NOMO-1 (cell line): ENCODE measurements at regions not wholly inside any gene's neighbourhood (a gene's known extent, or its start where the extent isn't known, plus 50 kb on each side); places are given as distances from the start of the nearest gene placed in this dataset.
"Not testable (repeated sequence)": the region's sequence is repeated elsewhere in the genome, so short reads cannot be mapped to it uniquely, and the experiment has no call there.

Experiments
- DNase-seq, 2 experiments: peaks; one replicate each; lab custom pipeline; 2025; ENCODE audit not compliant: unreplicated experiment in 2 of 2; lab: John Stamatoyannopoulos, UW

DNA sequence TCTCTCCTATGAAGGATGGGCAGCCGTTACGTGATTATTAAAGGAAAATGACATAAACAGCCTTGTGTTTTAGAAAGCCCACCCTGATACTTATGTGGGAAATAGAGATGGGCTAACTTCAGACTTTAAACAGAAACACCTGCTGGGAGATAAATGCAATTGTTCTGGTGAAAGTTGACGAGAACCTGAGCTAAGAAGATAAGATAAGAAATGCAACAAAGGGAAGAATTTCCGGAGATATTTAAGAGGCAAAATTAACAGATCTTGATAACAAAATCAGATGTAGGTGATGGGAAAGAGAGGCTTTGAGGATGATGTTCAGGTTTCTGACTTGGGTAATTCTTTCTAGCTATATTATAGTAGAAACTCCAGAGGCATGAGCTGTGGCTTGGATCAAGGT, 102.7 kb upstream of the SLC7A11 start:
- no peak for DNase-seq

DNA sequence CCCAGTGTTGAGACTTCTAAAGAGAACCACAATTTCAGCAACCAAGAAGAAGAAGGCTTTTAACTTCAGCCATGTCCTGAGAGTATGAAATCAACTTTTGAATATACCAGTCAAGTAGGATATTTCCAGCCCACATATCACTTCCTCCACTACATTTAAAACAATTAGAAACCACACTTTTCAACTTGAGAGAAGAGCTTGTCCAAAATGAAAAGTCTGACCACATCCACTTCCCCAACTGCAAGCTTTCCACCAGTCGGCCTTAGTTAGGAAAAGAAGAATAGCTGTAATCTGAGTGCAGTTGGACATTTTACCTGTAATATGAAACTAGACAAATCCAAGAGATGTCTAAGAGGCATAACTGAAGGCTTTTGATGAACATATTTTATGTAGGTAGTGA, 101.9 kb upstream of the SLC7A11 start:
- DNase-seq, result peak; percentile 32 to 75

DNA sequence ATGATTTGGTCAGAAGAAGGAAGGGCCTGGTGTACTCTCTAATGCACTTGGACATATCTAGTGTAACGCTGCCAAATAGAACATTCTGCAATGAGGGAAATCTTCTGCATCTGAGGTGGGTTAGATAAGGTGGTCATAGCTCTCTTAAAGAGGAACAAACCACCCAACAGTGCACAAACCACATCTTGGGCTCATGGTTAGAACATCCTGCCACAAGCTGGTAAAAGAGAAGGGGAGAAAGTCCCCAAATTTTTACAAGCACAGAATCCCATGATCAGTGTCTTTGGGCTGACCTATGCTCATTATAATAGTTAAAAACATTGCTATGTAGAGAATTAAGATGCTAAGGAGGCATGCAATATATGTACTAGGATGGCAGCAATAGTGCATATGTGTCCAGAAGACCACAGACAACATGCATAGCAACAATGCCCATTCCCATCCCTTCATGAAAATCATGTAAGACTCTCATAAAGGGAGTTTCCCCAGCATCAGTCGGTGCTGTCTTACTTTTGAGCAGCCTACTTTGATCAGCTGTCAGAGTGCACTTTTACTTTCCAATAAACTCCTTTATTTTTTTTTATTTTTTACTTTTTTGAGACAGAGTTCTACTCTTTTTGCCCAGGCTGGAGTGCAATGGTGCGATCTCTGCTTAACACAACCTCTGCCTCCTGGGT, 99.7 kb upstream of the SLC7A11 start:
- DNase-seq, result peak; percentile 27 to 47

DNA sequence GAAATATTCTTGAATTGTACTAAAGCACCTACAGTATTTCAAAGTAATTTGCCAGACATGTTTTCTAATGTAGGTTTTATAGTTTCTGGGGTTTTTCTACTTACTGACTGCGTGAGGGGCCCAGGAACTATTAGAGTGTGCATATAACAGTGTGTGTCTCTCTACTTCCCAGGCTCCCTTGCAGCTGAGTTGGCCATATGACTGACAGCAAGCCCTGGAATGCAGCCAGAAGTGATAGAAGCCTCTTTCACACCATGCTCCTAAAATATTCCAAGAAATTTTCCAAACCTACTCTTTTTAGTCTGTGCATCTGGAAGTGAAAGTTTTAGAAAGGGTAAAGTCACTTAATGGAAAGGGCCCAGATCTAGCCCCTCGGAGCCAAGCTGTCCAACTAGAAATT, 96.7 kb upstream of the SLC7A11 start:
- no peak for DNase-seq

DNA sequence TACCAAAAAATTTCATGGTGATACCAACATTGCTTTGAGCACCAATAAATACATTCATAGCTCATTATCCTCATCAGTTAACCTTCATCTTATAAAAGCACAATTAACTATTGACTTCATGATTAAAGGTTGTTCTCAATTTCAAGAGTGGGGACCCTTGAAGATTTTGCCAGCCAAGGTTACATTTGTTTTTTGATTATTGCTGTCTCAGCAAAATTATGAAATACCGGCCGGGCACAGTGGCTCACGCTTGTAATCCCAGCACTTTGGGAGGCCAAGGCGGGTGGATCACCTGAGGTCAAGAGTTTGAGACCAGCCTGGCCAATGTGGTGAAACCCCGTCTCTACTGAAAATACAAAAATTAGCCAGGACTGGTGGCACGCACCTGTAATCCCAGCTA, 96.1 kb upstream of the SLC7A11 start:
- not testable (repeated sequence) for DNase-seq

DNA sequence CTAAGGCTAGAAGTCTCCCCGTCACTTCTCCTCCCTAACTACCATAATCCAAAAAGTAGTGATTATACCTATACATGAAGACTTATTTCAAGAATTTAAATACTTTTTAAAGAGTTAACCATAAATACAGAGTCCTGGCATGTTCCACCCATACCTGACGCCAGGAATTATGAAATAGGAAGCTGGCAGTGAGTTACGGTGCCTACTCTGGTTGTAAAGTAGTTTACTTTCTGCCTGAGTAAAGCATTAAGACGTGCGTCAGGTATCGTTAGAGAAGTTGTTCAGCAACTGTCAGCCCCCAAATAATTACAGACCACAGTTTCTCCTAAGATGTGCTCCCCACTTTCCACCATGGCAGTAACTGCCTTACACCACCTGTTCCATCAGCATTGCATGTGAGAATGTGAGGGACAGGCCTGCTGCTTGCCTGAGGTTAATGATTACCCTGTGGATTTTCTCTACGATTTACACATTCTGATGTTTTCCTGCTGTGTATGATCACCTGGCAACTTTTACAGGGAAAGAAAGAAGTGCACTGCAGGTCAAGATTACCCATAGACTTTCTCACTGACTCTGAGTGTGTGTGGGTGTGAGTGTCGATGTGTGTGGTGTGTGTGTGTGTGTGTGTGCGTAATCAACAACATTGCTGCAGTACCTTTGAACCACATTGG, 92.3 kb upstream of the SLC7A11 start:
- no peak for DNase-seq

DNA sequence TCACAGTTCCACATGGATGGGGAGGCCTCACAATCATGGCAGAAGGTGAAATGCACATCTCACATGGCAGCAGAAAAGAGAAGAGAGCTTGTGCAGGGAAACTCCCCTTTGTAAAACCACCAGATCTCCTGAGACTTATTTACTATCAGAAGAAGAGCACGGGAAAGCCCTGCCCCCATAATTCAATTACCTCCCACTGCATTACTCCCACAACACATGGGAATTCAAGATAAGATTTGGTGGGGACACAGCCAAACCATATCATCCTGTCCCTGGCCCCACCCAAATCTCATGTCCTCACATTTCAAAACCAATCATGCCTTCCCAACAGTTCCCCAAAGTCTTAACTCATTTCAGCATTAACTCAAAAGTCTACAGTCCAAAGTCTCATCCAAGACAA, 90.3 kb upstream of the SLC7A11 start:
- not testable (repeated sequence) for DNase-seq

DNA sequence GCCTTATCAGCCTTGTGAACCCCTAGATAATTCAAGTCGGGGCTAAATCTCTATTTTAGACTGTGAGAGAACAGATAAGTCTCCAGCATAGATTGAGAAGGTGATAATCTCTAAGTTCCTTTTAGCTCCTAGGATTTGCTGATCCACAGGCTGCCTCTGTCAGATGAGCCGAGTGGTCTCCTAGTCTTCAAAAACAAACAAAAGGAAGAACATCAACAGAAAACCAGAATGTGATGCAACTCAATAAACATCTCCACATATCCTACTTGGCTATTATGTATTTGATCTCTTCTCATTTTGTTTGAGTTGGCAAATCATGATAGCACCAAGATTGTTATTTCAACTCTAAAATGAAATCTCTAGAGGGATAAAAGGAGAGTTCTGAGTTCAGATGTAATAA, 88.4 kb upstream of the SLC7A11 start:
- DNase-seq, result no peak

DNA sequence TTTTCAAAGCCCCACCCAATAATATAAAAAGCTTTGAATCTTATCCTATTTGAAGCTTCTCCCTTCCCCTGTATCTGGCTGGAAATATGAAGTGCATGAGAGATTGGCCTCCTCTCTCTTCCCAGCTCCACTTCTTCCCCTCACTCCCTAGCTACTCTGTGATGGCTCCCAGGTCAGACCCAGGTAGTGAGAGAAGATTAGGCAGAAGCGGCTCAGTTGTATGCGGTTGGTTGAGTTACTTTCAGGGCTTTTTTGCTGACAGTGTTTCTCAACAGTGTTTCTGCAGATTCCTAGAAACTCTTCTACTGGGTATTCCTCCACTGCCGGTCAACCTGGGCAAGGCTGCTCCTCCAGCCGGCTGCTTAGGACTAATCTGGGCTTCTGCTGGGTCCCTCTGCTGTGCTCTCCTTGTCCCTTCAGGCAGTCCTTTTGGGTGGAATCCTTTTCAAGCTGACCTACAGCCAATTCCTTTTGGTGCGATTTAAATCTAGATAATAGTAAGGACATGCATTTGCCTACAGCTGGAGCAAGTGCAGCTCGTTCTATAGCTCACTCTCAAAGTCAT, 87.4 kb upstream of the SLC7A11 start:
- DNase-seq, result no peak

DNA sequence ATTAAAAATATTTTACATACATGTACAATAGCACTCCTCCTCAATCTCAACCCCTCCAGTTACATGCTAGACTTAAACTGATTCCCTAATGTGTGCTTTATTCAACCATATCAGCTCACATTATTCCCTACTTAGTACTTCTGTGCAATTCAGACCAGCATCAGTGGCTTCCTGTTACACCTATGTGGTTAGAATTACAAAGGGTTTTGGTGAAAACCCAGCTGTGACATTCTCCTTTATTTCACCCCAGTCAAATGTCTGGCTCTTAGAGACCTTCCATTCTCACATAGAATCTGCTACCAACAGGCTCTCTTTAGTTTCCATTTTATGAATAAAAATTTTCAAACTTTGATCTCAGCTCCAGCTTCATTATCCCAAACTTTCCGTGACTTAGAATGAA, 85.2 kb upstream of the SLC7A11 start:
- DNase-seq, result no peak

DNA sequence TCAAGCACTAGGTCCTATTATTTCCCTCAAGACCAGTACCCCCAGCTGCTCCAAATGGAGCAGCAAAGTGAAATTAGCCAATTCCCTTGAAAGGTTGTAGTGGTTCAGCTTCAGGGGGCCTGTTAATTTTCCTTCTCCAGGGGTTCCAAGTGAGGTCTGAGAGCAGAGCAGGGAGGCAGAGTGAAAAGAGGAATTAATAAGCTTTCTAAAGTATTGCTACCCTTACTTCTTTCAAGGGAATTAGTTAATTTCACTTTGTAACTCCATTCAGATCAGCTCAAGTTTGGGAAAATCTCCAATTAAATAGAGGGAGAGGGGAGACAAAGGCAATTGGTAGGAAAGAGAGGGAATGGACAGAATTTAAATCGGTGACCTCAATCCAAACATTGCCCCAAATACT, 78.7 kb upstream of the SLC7A11 start:
- DNase-seq, result no peak

DNA sequence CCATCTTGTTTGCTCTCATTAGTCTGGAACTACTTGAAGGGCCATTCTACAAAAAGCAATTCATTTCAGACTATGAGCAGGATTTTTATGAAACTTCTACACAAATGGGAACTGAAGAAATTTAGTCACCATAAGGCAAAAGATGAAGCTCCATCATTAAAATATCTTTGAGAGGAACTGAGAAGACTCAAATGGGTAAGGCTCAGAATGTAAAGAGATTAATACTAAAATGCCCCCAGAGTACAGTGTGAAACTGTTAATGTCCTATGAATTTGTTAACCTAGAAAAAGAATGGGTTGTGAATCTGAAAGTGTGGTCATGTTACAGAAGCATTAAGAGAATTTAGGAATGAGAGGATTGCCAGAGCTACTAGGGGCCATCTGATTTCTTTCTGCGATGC, 77.9 kb upstream of the SLC7A11 start:
- no peak for DNase-seq

DNA sequence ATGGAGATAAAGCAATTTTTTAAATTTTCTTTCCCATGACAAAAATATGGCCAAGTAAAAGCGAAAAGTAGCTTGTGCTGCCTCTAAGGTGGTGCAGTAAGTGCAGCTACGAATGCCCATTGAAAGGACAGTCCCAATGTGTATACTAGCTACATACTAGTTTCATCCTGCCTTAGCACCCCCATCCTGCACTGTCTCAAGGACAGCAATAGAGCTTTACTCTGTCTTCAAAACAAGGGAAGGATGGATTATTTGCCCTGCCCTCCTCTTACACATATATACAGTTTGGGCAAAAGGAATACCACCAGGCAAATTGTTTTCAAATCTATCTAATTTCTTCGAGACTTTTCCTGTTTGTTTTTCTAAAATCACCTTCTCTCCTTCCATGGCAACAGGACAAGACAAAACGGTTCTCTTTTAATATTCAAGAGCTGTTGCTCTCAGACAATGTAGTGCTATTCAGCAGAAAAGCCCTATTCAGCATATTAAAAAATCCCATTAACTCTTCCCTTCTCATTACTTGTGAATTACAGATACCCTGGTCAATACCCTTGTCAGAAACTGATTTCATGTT, 75.1 kb upstream of the SLC7A11 start:
- DNase-seq, result no peak

DNA sequence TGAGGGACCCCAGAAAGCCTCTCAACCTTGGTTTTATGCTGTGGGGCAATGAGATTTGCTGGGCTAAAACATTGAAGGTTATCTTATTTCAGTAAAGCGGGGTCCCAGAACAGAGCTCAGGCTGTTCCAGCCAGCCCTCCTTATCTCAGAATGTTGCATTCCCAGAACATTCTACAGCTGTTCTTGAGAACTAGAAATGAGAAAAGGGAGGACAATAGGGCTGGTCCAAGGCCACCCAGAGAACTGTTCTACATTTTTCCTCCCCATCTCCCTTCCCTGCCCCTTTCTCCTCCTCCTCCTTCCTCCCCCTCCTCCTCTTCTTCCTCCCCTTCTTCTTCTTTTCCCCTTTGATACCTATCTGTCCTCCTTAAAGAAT, 70.4 kb upstream of the SLC7A11 start:
- DNase-seq, result no peak

DNA sequence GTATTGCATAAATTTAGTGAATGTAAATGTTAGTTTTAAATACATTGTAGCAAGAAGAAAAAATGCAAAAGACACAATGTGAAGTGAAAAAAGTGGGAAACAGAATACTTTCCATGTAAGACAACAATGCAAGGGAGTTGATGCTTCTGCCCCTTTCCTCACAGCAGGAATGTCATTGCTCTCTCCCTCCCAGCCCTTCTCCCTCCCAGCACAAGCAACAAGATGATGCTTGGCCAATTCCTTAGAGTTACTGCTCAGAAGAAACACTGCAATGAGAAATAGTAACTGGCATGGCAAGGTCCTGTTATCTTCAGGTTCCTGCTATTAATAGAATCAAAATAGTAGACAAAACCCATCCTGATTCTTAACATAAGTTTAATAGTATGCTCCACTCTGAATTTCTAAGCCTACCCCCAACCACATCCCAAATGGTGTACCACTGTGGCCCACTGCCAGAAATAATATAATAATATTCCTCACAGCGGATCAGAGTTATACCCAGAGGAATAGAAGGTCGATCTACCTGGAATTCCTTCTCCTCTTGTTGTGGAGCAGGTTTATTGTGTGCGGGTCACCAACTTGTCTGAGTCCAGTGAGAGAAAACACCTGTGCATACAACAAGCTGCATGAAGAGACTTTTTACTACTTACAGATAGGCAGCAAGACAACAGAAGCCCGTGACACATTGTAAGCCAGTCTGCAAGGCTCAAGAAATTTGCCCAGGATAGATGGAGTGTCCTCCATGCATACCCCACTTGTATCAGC, 69.8 kb upstream of the SLC7A11 start:
- no peak for DNase-seq

DNA sequence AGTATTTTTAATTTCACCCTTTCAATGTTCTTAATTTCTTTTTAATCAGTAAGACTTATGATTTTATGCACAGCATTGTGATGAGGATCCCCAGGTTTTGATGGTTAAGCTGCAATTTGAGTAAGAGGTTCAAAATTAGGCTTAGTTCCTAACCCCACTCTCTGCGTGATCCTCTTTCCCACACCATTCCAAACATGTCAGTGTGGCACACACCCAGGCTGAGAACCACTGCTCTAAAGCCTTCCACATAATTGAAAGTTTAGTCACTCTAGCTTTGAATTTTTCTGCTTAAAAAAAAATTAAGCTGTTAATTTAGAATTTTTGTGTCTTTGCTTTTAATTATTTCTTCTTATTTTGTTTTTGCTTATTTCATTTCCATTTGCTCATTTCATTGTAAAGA, 68.8 kb upstream of the SLC7A11 start:
- DNase-seq, result no peak

DNA sequence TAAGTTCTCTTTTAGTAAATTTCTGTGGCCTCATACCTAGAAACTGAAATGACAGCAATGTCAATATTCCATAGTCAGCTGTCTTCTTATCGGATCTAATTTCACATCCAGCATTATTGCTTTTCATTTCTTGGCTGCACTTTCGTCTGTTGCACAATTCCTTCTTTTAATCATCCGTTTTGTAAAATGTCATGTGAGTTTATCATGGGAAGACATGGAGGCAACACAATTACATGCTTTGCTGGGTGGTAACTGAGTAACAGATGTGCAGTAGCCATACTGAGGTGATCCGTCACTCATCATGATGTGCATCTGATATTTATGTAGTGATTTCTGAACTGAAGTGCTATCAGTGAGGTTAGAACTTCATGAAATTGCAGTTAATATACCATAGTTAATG, 68.3 kb upstream of the SLC7A11 start:
- DNase-seq, result no peak

DNA sequence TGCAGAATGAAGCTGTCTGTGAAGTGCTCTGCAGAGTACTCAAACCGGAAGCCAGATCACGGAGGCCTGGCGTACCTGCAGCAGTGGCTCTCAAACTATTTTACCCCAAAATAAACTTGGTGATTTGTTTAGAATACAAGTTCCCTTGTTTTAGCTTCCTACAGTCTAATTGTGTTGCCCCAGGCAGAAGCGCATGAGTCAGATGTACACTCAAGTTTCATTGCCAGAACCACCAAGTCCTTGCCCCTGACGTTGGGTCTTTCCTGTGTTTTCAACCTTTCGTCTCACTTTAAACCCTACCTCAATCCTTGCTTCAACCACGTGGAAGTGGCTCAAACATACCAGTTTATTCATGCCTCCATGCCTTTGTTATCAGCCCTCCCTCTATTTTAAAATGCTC, 66.2 kb upstream of the SLC7A11 start:
- no peak for DNase-seq

DNA sequence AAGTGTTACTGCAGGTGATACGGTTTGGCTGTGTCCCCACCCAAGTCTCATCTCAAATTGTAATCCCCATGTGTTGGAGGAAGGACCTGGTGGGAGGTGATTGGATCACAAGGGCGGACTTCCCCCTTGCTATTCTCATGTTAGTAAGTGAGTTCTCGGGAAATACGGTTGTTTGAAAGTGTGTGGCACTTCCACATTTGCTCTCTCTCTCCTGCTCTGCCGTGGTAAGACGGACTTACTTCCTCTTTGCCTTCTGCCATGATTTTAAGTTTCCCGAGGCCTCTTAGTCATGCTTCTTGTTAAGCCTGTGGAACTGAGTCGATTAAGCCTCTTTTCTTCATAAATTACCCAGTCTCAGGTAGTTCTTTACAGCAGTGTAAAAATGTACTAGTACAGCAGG, 65.2 kb upstream of the SLC7A11 start:
- DNase-seq, result peak; percentile 70 to 84

DNA sequence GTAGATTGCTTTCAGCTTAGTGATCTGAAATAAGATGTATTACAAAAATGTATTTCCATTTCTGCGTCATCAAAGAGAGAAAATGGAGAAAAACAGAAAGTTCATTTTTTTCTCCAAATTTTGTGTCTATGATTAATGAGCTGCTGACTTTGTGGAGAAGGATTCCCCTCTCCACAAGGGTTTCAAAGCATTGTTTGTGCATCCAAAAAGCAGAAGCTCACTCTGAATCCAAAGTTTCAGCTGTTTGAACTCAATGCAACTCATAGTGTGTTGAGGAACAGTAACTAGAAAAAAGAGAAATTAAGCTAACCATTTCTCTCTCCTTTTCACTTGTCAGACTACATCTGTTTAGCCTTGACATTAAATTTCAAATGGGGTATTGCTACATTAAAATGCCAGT, 62.9 kb upstream of the SLC7A11 start:
- peak; percentile 24 to 81 for DNase-seq

DNA sequence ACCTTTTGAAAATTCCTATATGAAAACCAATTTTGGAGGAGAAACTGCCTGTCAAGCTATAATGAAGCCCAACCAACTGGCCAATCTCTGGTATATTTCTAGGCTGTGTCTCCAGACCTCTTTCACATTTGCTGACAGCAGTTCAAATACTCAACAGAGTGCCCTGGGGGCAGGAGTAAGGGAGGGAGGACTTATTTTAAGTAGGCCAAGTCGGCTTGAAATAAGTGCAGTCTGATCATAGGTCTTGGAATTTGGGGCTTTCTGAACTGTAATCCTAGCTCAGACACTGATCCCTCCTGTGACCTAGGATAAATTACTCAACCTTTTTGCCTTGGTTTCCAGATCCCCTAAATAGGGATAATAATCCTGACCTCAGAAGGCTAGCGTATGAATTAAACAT, 59.4 kb upstream of the SLC7A11 start:
- DNase-seq, result no peak
